ENCODE measurements at regions not wholly inside any gene's neighbourhood (a gene's known extent, or its start where the extent isn't known, plus 50 kb on each side); places are given as distances from the start of the nearest gene placed in this dataset.

- DNase-seq (ENCODE audit: extremely low read depth in 1 of 4, low spot score in 3 of 4) = no peak
- H3K27me3 ChIP-seq (ENCODE audit: control insufficient read depth in 2 of 2, insufficient read depth in 2 of 2, low read length in 2 of 2) = no peaks in the 10 kb centered on the region
- no peak for ATAC-seq
- no peaks in the 10 kb centered on the region for H3K9me3 ChIP-seq (replicated peaks; ENCODE audit: control insufficient read depth, insufficient read depth, low read depth, low read length)
- intact Hi-C loops (cut with micrococcal nuclease) (no loop called here), in situ Hi-C loops (cut with MboI) (no loop called here)
- H3K4me2 ChIP-seq (ENCODE audit: insufficient read depth, low read length) = no peak overlapping the region
- CTCF ChIA-PET (ENCODE audit: low intra/inter-chr PET ratio) = no interaction called here
- no peaks in the 10 kb centered on the region for H3K36me3 ChIP-seq (ENCODE audit: control insufficient read depth, insufficient read depth, low read length)
- no peaks in the 10 kb centered on the region for H3K79me2 ChIP-seq (ENCODE audit: control insufficient read depth, insufficient read depth, low read length)
- 0% methylated on average over 6 of the region's 11 CpGs for WGBS (ENCODE audit: insufficient coverage, low coverage, missing lambda C conversion rate)
- no peaks in the 10 kb centered on the region for H4K20me1 ChIP-seq (replicated peaks; ENCODE audit: control insufficient read depth, insufficient read depth, low read length)
- H3K9ac ChIP-seq (ENCODE audit: insufficient read depth in 1 of 2, low read depth in 2 of 2, low read length in 2 of 2) = no peak overlapping the region
- no peak for FAIRE-seq
- no peaks in the 10 kb centered on the region for H3K4me1 ChIP-seq (replicated peaks in 1 of 2; ENCODE audit: control insufficient read depth in 2 of 2, insufficient read depth in 2 of 2, low read length in 2 of 2)
- no peaks in the 10 kb centered on the region for H3K9me1 ChIP-seq (ENCODE audit: control insufficient read depth, insufficient read depth, low read length)
- H3K27ac ChIP-seq (ENCODE audit: extremely low read depth, low read depth, low read length) = no peak overlapping the region
- POLR2A ChIA-PET = no interaction called here
- no TSS peak for BruUV-seq (replicated peaks)
- no peak overlapping the region for H2AFZ ChIP-seq (ENCODE audit: low read depth, low read length)
- H3K4me3 ChIP-seq = no peak overlapping the region
- TF ChIP-seq ZNF561 (CRISPR knock-in tag; conservative IDR thresholded peaks at IDR 0.05) (no peak), GABPB2 (CRISPR knock-in tag; conservative IDR thresholded peaks at IDR 0.05) (no peak), HNRNPUL1 (IDR thresholded peaks at IDR 0.05; ENCODE audit: low read length) (no peak), ZNF280A (IDR thresholded peaks at IDR 0.05; ENCODE audit: low read depth, partially characterized antibody) (no peak), MTA2 (IDR thresholded peaks at IDR 0.05; ENCODE audit: low read depth) (no peak), RFX7 (CRISPR knock-in tag; IDR thresholded peaks at IDR 0.05) (no peak), CXXC5 (CRISPR knock-in tag; IDR thresholded peaks at IDR 0.05) (no peak), FOXK2 (conservative IDR thresholded peaks at IDR 0.05 in 1 of 2, IDR thresholded peaks at IDR 0.05 in 1 of 2; ENCODE audit: low read depth in 2 of 2) (no peak), KAT8 (IDR thresholded peaks at IDR 0.05; ENCODE audit: low read depth) (no peak), E2F4 (CRISPR knock-in tag; IDR thresholded peaks at IDR 0.05; ENCODE audit: low read depth) (no peak), HSF4 (CRISPR knock-in tag; IDR thresholded peaks at IDR 0.05; ENCODE audit: borderline replicate concordance) (no peak), RBM25 (IDR thresholded peaks at IDR 0.05; ENCODE audit: low read depth, low read length, severe bottlenecking) (no peak), POLR2AphosphoS2 (IDR thresholded peaks at IDR 0.05; ENCODE audit: low read length) (no peak), ZNF639 (CRISPR knock-in tag; conservative IDR thresholded peaks at IDR 0.05 in 1 of 2, IDR thresholded peaks at IDR 0.05 in 1 of 2) (no peak), NFE2L1 (tag; IDR thresholded peaks at IDR 0.05; ENCODE audit: borderline replicate concordance, low read depth) (no peak), SREBF1 (IDR thresholded peaks at IDR 0.05; ENCODE audit: borderline replicate concordance, low read depth, low read length) (no peak), NCOA4 (IDR thresholded peaks at IDR 0.05; ENCODE audit: partially characterized antibody) (no peak), NFYB (IDR thresholded peaks at IDR 0.05; ENCODE audit: extremely low read depth, insufficient read length) (no peak)
Measured at GRCh38 chr18:76230791-76231190, 264.3 kb downstream of the ZNF516 start.

Measured in K562 (cell line).